Activated CD8-positive, alpha-beta memory T cell treated with anti-CD3 and anti-CD28 coated beads, Interleukin-2, amount 10 ng/mL, durations not matched to agents 7 days and 5 days (primary cell): ENCODE measurements at regions not wholly inside any gene's neighbourhood (a gene's known extent, or its start where the extent isn't known, plus 50 kb on each side); places are given as distances from the start of the nearest gene placed in this dataset.

ENCODE experiments used
- ATAC-seq: fragments of 150-1000 bp; cut with Tn5 transposase; one replicate; pipeline ENCODE4 v1.10.0; 2021; ENCODE audit warnings: moderate library complexity
- CTCF ChIA-PET: fragments of 350-600 bp; sonication (Branson Sonifier 250); formaldehyde crosslinking; loops from one replicate; lab custom pipeline; 2021; ENCODE audit warnings: antibody characterized with exemption; lab: Charles Lee
- DNase-seq: peaks from one replicate; pipeline ENCODE4 v3.0.0-alpha.2; 2020
- H3K27ac Mint-ChIP-seq: one replicate; pipeline ENCODE4 v1.8.0; 2021; ENCODE audit warnings: mild to moderate bottlenecking, mixed read lengths
- H3K27me3 Mint-ChIP-seq: one replicate; pipeline ENCODE4 v1.8.0; 2021; ENCODE audit warnings: mixed read lengths
- H3K36me3 Mint-ChIP-seq: one replicate; pipeline ENCODE4 v1.8.0; 2021; ENCODE audit warnings: mild to moderate bottlenecking, mixed read lengths
- H3K4me1 Mint-ChIP-seq: one replicate; pipeline ENCODE4 v1.8.0; 2021; ENCODE audit warnings: mixed read lengths
- H3K4me3 Mint-ChIP-seq: one replicate; pipeline ENCODE4 v1.8.0; 2021; ENCODE audit warnings: mild to moderate bottlenecking, moderate library complexity, mixed read lengths
- H3K9me3 Mint-ChIP-seq: one replicate; pipeline ENCODE4 v1.8.0; 2022; ENCODE audit warnings: low read depth, mixed read lengths

DNA sequence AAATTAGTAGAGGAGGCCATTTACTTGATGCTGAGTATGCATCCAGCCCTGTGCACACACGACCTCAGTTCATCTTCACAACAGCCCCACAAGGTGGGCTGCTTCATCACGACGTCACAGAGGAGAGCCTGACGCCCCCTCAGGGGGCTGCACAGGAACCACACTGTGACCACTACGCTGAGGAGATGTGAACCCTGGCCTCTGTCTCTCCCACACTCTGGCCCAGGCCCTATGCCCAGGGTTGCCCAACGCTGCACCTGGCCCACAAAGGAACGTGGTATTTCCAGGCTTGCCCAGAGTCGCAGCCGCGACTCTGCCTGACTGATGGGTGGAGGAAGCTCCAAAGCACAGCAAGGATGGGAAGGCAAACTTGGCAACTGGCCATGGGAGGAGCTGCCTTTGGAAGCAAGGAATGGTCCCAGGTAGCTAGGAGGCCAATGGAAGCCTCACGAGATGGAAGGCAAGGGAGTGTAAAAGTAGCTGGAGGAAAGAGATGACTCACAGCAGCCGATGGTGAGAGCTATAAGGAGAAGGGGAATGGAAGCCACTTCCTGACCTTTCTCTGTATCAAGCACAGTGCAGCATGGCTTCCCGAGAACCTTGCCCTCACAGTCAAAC lies 226.0 kb downstream of the KLF13 start:
- no peak overlapping the region for H3K4me3 Mint-ChIP-seq
- no peaks in the 10 kb centered on the region for H3K36me3 Mint-ChIP-seq
- peaks cover 2% of the 10 kb centered on the region for H3K27me3 Mint-ChIP-seq
- no peaks in the 10 kb centered on the region for H3K4me1 Mint-ChIP-seq
- DNase-seq (no peak), ATAC-seq (no peak)
- H3K27ac Mint-ChIP-seq: no peak overlapping the region
- CTCF ChIA-PET: no interaction called here
- H3K9me3 Mint-ChIP-seq: no peaks in the 10 kb centered on the region

DNA sequence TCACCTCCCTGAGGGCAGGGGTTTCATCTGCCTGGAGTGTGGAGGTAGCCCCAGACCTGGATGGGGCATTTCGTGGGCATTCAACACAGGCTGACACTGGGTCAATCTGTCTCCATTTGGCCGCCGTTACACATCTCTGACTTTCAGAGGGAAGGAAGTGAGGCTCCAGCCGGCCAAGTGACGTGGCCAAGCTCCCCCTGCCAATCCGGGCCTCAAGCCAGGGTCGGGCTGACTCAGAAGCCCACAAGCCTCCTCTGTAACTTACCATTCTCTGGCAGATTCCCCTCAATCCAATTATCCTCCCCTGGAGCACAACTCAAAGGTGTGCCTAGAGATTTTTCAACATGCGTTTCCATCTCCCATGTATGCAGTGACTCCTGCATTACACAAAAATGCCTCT lies 227.6 kb downstream of the KLF13 start:
- no peaks in the 10 kb centered on the region for H3K9me3 Mint-ChIP-seq
- no peaks in the 10 kb centered on the region for H3K27me3 Mint-ChIP-seq
- CTCF ChIA-PET: no interaction called here
- H3K4me3 Mint-ChIP-seq: no peak overlapping the region
- DNase-seq: no peak
- no peak overlapping the region for H3K27ac Mint-ChIP-seq
- no peaks in the 10 kb centered on the region for H3K4me1 Mint-ChIP-seq
- H3K36me3 Mint-ChIP-seq: no peaks in the 10 kb centered on the region
- ATAC-seq: no peak

DNA sequence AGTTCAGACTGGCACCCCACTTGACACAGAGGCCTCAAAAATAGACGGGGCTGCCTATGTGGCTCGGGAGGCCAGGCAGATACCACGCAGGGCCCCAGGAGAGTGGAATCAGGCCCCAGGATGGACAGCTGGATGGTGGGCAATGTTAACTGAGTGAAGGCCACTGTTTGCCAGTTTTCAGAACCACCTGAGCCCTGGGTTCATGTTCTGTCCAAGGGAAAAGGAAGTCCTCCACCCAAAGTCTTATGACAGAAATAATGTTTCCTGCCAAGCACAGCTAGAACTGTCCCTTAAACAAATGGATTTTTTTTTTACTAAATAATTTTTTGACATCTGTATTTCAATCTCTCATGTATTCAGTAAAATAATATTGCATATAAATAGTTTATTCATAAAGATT lies 228.4 kb downstream of the KLF13 start:
- ATAC-seq (no peak), DNase-seq (no peak)
- no peaks in the 10 kb centered on the region for H3K4me1 Mint-ChIP-seq
- H3K9me3 Mint-ChIP-seq: no peaks in the 10 kb centered on the region
- H3K36me3 Mint-ChIP-seq: no peaks in the 10 kb centered on the region
- CTCF ChIA-PET: no interaction called here
- no peaks in the 10 kb centered on the region for H3K27me3 Mint-ChIP-seq
- H3K4me3 Mint-ChIP-seq: no peak overlapping the region
- no peak overlapping the region for H3K27ac Mint-ChIP-seq

DNA sequence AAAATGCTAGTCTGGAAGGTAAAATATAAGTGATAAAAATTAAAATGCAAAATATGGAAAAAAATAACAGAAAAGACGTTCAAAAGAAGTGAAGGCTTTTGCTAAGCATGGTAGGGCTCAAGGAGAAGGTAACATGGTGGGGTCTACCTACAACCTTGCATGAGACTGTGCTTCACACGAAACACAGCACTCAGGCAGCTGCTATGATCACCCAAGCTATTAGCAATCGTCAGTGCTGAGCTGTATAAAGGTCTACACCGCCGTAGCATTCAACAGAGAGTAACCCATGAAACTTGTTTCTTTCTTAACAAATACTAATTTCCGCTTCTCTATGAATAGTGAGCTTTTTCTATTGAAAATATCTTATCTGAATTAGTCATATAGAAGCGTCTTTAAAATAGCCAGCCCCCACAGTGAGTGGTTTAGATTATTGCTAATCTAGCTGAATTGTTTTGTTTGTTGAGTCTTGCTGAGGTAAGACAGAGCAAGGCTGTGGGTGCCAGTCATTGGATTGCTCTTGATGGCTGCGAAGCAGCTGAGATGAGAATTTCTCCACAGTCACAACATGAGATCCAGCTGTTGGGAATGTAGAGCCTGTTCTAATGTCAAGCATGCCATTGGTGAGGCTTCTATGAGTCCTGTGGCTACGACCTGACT lies 230.0 kb downstream of the KLF13 start:
- CTCF ChIA-PET: no interaction called here
- H3K27ac Mint-ChIP-seq: no peak overlapping the region
- no peaks in the 10 kb centered on the region for H3K4me1 Mint-ChIP-seq

DNA sequence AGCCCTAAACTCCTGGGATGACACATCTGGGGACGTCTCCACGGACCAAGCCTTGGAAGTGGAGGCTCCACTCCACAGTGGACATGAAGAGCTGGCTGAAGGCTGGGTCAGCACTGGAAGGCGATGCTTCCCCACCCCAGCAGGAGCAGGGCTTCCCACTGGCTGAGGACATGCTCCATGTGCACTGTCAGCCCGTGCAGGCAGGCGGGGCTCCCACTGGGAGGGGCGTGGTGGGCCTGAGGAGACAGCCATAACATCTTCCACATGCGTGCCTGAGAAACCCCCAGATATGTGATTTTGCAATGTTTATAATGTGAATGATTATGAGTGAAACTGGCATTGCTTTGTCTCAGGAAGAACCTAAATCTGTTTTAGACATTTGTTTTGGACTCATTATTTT lies 231.3 kb downstream of the KLF13 start:
- Mint-ChIP-seq H3K27ac (no peak overlapping the region), H3K36me3 (no peaks in the 10 kb centered on the region), H3K9me3 (no peaks in the 10 kb centered on the region), H3K4me1 (no peaks in the 10 kb centered on the region), H3K4me3 (no peak overlapping the region), H3K27me3 (no peaks in the 10 kb centered on the region)
- CTCF ChIA-PET: no interaction called here
- ATAC-seq: no peak
- no peak for DNase-seq

More for the DNA sequence above, 230.0 kb downstream of the KLF13 start:
- H3K9me3 Mint-ChIP-seq: no peaks in the 10 kb centered on the region
- no peak for ATAC-seq
- H3K27me3 Mint-ChIP-seq: no peaks in the 10 kb centered on the region
- no peak overlapping the region for H3K4me3 Mint-ChIP-seq
- no peaks in the 10 kb centered on the region for H3K36me3 Mint-ChIP-seq
- DNase-seq: no peak

DNA sequence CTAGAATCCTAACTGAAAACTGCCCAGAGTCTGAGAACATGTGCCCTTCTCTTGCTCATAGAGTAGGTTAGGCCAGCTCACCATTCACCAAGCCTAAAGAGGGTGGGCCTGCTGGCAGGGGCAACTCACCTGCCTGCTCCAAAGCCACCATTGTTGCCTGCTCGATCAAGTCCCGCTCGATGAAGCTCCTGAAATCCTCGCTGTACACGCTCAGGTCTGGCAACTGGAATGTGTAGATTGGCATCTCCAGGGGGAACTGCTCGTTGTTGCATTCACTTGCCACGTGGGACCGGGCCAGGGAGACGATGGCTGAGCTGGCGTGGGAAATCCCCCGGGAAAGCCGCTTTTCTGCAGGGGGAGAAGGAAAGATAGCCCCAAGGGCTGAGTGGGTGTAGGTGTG lies 232.2 kb downstream of the KLF13 start:
- Mint-ChIP-seq H3K27me3 (no peaks in the 10 kb centered on the region), H3K9me3 (no peaks in the 10 kb centered on the region), H3K4me1 (no peaks in the 10 kb centered on the region), H3K27ac (no peak overlapping the region), H3K4me3 (no peak overlapping the region), H3K36me3 (no peaks in the 10 kb centered on the region)
- CTCF ChIA-PET: no interaction called here
- no peak for ATAC-seq
- DNase-seq: no peak

DNA sequence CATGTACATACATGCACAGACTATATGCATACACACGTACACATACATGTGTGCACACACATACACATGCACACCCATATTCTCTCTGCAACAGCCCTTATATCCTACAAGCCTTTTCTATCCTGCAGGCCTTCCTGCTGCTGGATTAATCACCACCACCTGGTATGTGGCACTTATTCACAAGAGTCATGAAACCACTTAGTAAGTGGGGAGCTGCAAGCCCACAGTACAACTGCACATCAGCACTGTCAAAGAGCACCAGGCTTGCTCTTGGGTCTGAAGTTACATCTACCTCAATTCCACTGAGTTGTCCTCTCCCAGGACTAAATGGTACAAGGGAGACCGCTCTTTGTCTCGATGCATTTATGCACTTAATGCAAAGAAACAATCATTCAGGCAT lies 233.2 kb downstream of the KLF13 start:
- DNase-seq: no peak
- H3K9me3 Mint-ChIP-seq: no peaks in the 10 kb centered on the region
- H3K4me1 Mint-ChIP-seq: no peaks in the 10 kb centered on the region
- no peak for ATAC-seq
- no peak overlapping the region for H3K4me3 Mint-ChIP-seq
- H3K36me3 Mint-ChIP-seq: no peaks in the 10 kb centered on the region
- no peaks in the 10 kb centered on the region for H3K27me3 Mint-ChIP-seq
- CTCF ChIA-PET: no interaction called here
- no peak overlapping the region for H3K27ac Mint-ChIP-seq

DNA sequence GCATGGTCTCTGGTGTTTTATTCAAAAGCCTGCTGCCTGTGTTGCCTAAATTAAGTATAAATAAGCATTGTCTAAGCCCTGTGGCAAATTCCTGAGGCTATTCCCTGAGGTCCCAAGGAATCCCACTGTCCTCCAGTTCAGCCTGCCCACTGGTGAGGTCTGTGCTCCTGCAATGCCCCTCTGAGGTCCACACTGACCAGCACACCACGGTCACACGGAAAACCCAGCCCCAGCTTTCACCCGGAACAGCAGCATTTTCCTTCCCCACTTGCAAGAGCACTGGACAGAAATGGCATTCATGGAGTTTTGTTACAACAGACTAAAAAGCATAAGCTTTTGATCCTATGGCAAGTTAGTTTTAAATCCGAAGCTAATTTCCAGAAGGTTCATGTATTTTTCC lies 234.0 kb downstream of the KLF13 start:
- CTCF ChIA-PET: no interaction called here
- H3K27me3 Mint-ChIP-seq: no peaks in the 10 kb centered on the region
- no peak for DNase-seq
- H3K4me1 Mint-ChIP-seq: no peaks in the 10 kb centered on the region
- no peak for ATAC-seq
- no peak overlapping the region for H3K4me3 Mint-ChIP-seq
- no peaks in the 10 kb centered on the region for H3K9me3 Mint-ChIP-seq
- no peak overlapping the region for H3K27ac Mint-ChIP-seq
- no peaks in the 10 kb centered on the region for H3K36me3 Mint-ChIP-seq

DNA sequence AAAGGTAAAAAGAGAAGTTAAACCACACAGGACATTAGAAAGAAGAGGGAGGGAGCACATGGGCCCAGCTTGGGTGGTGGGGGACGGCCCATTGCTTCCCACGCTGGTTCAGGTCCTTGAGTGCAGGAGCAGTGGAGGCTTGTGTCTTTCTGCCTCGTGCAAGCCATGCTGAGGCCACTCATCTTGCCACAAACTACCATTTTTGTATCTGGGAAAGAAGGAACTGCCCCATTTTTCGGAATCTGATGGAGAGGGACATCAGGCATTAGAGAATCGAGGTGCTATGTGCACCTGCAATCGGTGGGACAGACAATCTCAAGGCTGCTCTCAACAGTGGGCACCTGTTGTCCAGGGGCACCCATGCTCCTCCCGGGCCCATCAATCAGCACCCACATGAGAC lies 234.5 kb downstream of the KLF13 start:
- CTCF ChIA-PET: no interaction called here
- DNase-seq: no peak

DNA sequence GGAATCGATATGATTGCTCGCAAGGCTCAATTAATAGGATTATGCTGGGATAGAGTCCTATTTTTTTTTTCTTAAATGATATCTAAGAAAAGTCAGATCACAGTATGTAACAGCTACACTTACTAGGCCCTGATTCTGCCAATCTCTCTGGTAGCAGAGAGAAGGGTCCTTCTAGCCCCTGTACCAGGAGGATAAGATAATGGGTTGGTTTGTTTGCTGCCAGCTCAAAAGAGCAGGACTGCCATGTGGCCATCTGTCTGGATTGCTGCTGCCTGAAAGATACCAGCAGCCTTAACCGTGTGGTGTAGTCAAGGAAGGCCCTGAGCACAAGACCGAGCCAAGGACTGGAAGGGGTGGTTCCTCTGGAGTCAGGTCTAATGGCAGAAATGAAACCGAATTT lies 236.4 kb downstream of the KLF13 start:
- no peaks in the 10 kb centered on the region for H3K4me1 Mint-ChIP-seq
- H3K27ac Mint-ChIP-seq: no peak overlapping the region
- CTCF ChIA-PET: no interaction called here
- ATAC-seq (no peak), DNase-seq (no peak)
- no peaks in the 10 kb centered on the region for H3K9me3 Mint-ChIP-seq
- H3K36me3 Mint-ChIP-seq: no peaks in the 10 kb centered on the region
- H3K27me3 Mint-ChIP-seq: no peaks in the 10 kb centered on the region
- H3K4me3 Mint-ChIP-seq: no peak overlapping the region

More for the DNA sequence above, 234.5 kb downstream of the KLF13 start:
- Mint-ChIP-seq H3K4me3 (no peak overlapping the region), H3K36me3 (no peaks in the 10 kb centered on the region), H3K27me3 (no peaks in the 10 kb centered on the region), H3K9me3 (no peaks in the 10 kb centered on the region), H3K4me1 (no peaks in the 10 kb centered on the region), H3K27ac (no peak overlapping the region)
- ATAC-seq: no peak

DNA sequence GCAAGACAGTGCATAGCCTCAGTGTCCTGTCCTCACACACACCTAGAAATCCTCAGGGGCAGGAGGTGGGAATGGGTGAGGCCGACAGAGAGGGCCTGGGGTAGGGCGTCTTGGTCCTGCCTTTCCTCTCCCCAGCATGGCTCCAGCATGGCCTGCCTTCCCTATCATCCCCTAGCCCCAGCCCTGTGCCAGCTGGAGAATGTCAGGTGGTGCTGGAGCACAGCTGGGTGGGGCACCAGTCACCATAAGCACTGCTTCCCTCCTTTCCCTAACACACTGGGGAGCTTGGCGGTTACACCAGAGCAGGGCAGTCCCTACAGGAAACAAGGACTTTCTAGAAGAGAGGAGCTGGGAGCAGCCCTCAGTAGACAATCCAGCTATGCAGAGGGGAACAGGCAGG lies 236.8 kb downstream of the KLF13 start:
- no peaks in the 10 kb centered on the region for H3K36me3 Mint-ChIP-seq
- no peaks in the 10 kb centered on the region for H3K4me1 Mint-ChIP-seq
- no peak overlapping the region for H3K4me3 Mint-ChIP-seq

DNA sequence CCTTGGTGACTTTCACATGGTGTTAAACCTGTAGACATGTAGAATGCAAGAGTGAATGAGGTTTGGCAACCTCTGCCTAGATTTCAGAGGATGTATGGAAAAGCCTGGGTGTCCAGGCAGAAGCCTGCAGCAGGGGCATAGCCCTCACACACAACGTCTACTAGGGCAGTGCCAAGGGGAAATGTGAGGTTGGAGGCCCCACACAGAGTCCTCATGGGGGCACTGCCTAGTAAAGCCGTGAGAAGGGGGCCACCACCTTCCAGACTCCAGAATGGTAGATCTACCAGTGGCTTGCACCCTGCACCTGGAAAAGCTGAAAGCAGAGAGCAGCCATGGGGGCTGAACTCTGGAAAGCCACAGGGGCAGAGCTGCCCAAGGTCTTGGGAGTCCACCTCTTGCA lies 241.2 kb downstream of the KLF13 start:
- DNase-seq (no peak), ATAC-seq (no peak)
- Mint-ChIP-seq H3K9me3 (peaks cover 3% of the 10 kb centered on the region), H3K36me3 (no peaks in the 10 kb centered on the region), H3K4me1 (no peaks in the 10 kb centered on the region), H3K27me3 (peaks cover 4% of the 10 kb centered on the region), H3K27ac (no peak overlapping the region), H3K4me3 (no peak overlapping the region)
- CTCF ChIA-PET: no interaction called here

More for the DNA sequence above, 236.8 kb downstream of the KLF13 start:
- Mint-ChIP-seq H3K27me3 (no peaks in the 10 kb centered on the region), H3K27ac (no peak overlapping the region), H3K9me3 (peaks cover 3% of the 10 kb centered on the region)
- ATAC-seq (no peak), DNase-seq (no peak)
- CTCF ChIA-PET: interaction anchor here (0.6 kb wide), 1 partner anchor 28 kb away, joined by 3 read pairs; no protein-coding TSS in a partner anchor

DNA sequence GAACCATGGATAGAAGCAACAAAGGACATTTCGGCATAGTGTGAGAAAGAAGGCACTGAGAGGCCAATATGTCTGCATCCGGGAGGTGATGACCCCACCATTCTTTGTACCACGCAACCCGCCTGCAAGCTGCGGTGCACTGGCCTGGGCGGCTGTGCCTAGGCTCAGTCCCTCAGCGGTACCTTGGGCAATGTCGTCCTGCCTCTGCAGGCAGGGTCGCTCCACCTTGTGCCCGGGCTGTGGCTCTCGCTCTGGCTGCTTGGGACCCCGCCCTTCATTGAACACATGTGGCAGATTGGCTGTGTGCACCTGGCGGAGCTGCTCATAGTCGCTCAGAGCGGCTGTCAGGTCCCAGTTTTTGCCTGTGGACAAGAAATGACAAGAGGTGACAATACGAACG lies 243.2 kb downstream of the KLF13 start:
- Mint-ChIP-seq H3K36me3 (no peaks in the 10 kb centered on the region), H3K4me3 (no peak overlapping the region), H3K9me3 (peaks cover 3% of the 10 kb centered on the region), H3K27me3 (peaks cover 7% of the 10 kb centered on the region), H3K4me1 (no peaks in the 10 kb centered on the region), H3K27ac (no peak overlapping the region)
- DNase-seq (no peak), ATAC-seq (no peak)
- CTCF ChIA-PET: no interaction called here

DNA sequence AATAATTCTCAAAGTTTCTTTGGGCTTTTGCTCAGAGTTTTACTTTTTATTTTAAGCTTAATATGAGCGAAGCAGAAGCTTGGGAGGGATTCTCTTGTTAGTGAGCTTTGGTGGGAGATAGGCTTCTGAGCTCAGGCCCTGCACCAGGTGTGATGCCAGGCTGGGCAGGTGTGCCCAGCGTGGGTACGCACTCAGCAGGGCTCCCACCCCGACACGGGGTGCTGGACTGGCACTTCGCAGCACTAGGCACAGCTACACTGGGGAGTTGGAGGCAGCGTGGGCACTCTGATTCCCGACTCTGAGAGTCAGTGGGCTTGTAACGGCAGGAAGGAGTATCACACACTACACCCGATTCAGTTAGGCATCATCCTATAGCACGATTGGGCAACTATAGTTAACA lies 244.0 kb downstream of the KLF13 start:
- H3K27me3 Mint-ChIP-seq: peaks cover 7% of the 10 kb centered on the region
- no peak for ATAC-seq
- CTCF ChIA-PET: no interaction called here

More for the DNA sequence above, 244.0 kb downstream of the KLF13 start:
- H3K36me3 Mint-ChIP-seq: no peaks in the 10 kb centered on the region
- H3K27ac Mint-ChIP-seq: no peak overlapping the region
- no peak overlapping the region for H3K4me3 Mint-ChIP-seq
- H3K4me1 Mint-ChIP-seq: no peaks in the 10 kb centered on the region
- peak; percentile 23 for DNase-seq
- H3K9me3 Mint-ChIP-seq: peaks cover 3% of the 10 kb centered on the region
